CD14-positive monocyte (primary cell): ENCODE measurements at regions not wholly inside any gene's neighbourhood (a gene's known extent, or its start where the extent isn't known, plus 50 kb on each side); places are given as distances from the start of the nearest gene placed in this dataset.

ENCODE experiments used
- DNase-seq, 3 donors: peaks; one replicate each; pipeline ENCODE4 v3.0.0-alpha.2; 2011 to 2022
- H2AFZ ChIP-seq: 2 replicates; pipeline ENCODE4 v1.6.0; 2012; ENCODE audit warnings: mild to moderate bottlenecking, low read depth, low read length, inconsistent platforms; ENCODE audit not compliant: insufficient read depth, poor library complexity, severe bottlenecking
- H3K27ac ChIP-seq, 2 donors: 1 replicate in 1 of 2; 2 replicates in 1 of 2; pipeline ENCODE4 v1.5.1; 2012 to 2013; ENCODE audit warnings: low read length in 2 of 2, control low read depth in 1 of 2, inconsistent platforms in 1 of 2, low read depth in 1 of 2, mild to moderate bottlenecking in 1 of 2
- H3K27me3 ChIP-seq, 2 donors: one replicate each; pipeline versions ENCODE4 v1.6.0 to v1.6.1; 2011 to 2013; ENCODE audit warnings: low read length in 2 of 2; ENCODE audit not compliant: control insufficient read depth in 2 of 2, insufficient read depth in 2 of 2
- H3K36me3 ChIP-seq, 2 donors: replicated peaks in 1 of 2; 1 replicate in 1 of 2; 2 replicates in 1 of 2; pipeline versions ENCODE4 v1.5.1 to v1.6.1; 2012 to 2013; ENCODE audit warnings: low read length in 2 of 2, control low read depth in 1 of 2, inconsistent platforms in 1 of 2, mild to moderate bottlenecking in 1 of 2; ENCODE audit not compliant: insufficient read depth in 2 of 2, control insufficient read depth in 1 of 2
- H3K4me1 ChIP-seq, 2 donors: 1 replicate in 1 of 2; 2 replicates in 1 of 2; pipeline versions ENCODE4 v1.5.1 to v1.6.1; 2012 to 2013; ENCODE audit warnings: low read length in 2 of 2, control low read depth in 1 of 2, inconsistent platforms in 1 of 2, mild to moderate bottlenecking in 1 of 2, moderate library complexity in 1 of 2; ENCODE audit not compliant: insufficient read depth in 2 of 2, control insufficient read depth in 1 of 2
- H3K4me2 ChIP-seq: replicated peaks from 2 replicates; pipeline ENCODE3; 2012; ENCODE audit warnings: low read length, moderate library complexity, mild to moderate bottlenecking; ENCODE audit not compliant: poor library complexity, severe bottlenecking; ENCODE audit errors: extremely low read depth
- H3K4me3 ChIP-seq, 3 experiments: fragments of 200-600 bp in 1 of 3; sonication (generic) in 1 of 3; replicated peaks in 1 of 3; 1 replicate in 2 of 3; 2 replicates in 1 of 3; pipeline ENCODE4 v1.5.1; 2011 to 2013; ENCODE audit warnings: low read length in 3 of 3, mild to moderate bottlenecking in 3 of 3, control low read depth in 2 of 3, low read depth in 2 of 3, inconsistent platforms in 1 of 3, moderate library complexity in 1 of 3
- H3K79me2 ChIP-seq: 2 replicates; pipeline ENCODE4 v1.6.0; 2012; ENCODE audit warnings: mild to moderate bottlenecking, control low read depth, inconsistent platforms, low read length, moderate library complexity; ENCODE audit not compliant: insufficient read depth
- H3K9ac ChIP-seq: 2 replicates; pipeline ENCODE4 v1.6.0; 2017; ENCODE audit warnings: low read length, mild to moderate bottlenecking; ENCODE audit not compliant: insufficient read depth, poor library complexity, severe bottlenecking
- H3K9me3 ChIP-seq, 2 donors: replicated peaks in 1 of 2; 1 replicate in 1 of 2; 2 replicates in 1 of 2; pipeline versions ENCODE4 v1.5.1 to v1.6.1; 2012 to 2013; ENCODE audit warnings: low read length in 2 of 2, control low read depth in 1 of 2; ENCODE audit not compliant: control insufficient read depth in 1 of 2, insufficient read depth in 1 of 2
- H4K20me1 ChIP-seq: 2 replicates; pipeline ENCODE4 v1.6.0; 2012; ENCODE audit warnings: mild to moderate bottlenecking, low read length, control low read depth, moderate library complexity; ENCODE audit not compliant: insufficient read depth
- H3K27ac Mint-ChIP-seq, 7 donors: one replicate each; pipeline ENCODE4 v1.8.0; 2020; ENCODE audit warnings: mild to moderate bottlenecking in 7 of 7, mixed read lengths in 7 of 7, moderate library complexity in 6 of 7, inconsistent platforms in 2 of 7
- H3K27me3 Mint-ChIP-seq, 3 donors: one replicate each; pipeline ENCODE4 v1.8.0; 2021 to 2022; ENCODE audit warnings: low read depth in 3 of 3, mild to moderate bottlenecking in 3 of 3, mixed read lengths in 3 of 3, moderate library complexity in 3 of 3, inconsistent platforms in 1 of 3
- H3K36me3 Mint-ChIP-seq, 2 donors: one replicate each; pipeline ENCODE4 v1.8.0; 2020; ENCODE audit warnings: mixed read lengths in 2 of 2, inconsistent platforms in 1 of 2, mild to moderate bottlenecking in 1 of 2
- H3K4me1 Mint-ChIP-seq: one replicate; pipeline ENCODE4 v1.8.0; 2020; ENCODE audit warnings: mild to moderate bottlenecking, mixed read lengths
- H3K4me3 Mint-ChIP-seq, 2 donors: one replicate each; pipeline ENCODE4 v1.8.0; 2020; ENCODE audit warnings: mild to moderate bottlenecking in 2 of 2, mixed read lengths in 2 of 2, moderate library complexity in 1 of 2
- H3K9me3 Mint-ChIP-seq, 7 donors: one replicate each; pipeline ENCODE4 v1.8.0; 2020 to 2022; ENCODE audit warnings: mixed read lengths in 7 of 7, mild to moderate bottlenecking in 6 of 7, moderate library complexity in 6 of 7, inconsistent platforms in 2 of 7
- CTCF ChIP-seq: fragments of 200-600 bp; IDR thresholded peaks from one replicate; pipeline ENCODE4 v1.8.0; 2022; ENCODE audit warnings: antibody characterized with exemption, mild to moderate bottlenecking
- WGBS: methylation state at CpG from one replicate; pipeline ENCODE4 v1.1.5; 2013; ENCODE audit warnings: missing lambda C conversion rate; ENCODE audit not compliant: insufficient coverage; 5-methylcytosine and 5-hydroxymethylcytosine counted together
- intact Hi-C, 2 donors: fragments of 100-400 bp; cut with micrococcal nuclease; formaldehyde crosslinking; loops; one replicate each; pipeline versions ENCODE4 v1.15.0 to v1.15.1; 2023

GRCh38 chrX:13265111-13265510 is 54.7 kb downstream of the ATXN3L start:
- Histone ChIP-seq H3K27me3 (peaks cover 0 to 14% of the 10 kb centered on the region in 2 donors), H3K4me1 (no peaks in the 10 kb centered on the region), H3K36me3 (no peaks in the 10 kb centered on the region), H3K79me2 (no peaks in the 10 kb centered on the region), H3K9ac (no peak overlapping the region), H4K20me1 (no peaks in the 10 kb centered on the region), H3K27ac (no peak overlapping the region), H2AFZ (no peak overlapping the region), H3K4me3 (no peak overlapping the region), H3K4me2 (no peak overlapping the region), H3K9me3 (no peaks in the 10 kb centered on the region)
- H3K36me3 Mint-ChIP-seq, result no peaks in the 10 kb centered on the region
- no peak overlapping the region for H3K4me3 Mint-ChIP-seq
- DNase-seq, result no peak
- peaks cover 0 to 10% (median 2%) of the 10 kb centered on the region in 3 donors for H3K27me3 Mint-ChIP-seq
- no peaks in the 10 kb centered on the region for H3K4me1 Mint-ChIP-seq
- intact Hi-C loops, result no loop called here
- peaks cover 0 to 3% (median 0%) of the 10 kb centered on the region in 7 donors for H3K9me3 Mint-ChIP-seq
- TF ChIP-seq CTCF, result no peak
- no peak overlapping the region for H3K27ac Mint-ChIP-seq
- 100% methylated on average over 1 of the region's 1 CpG for WGBS

GRCh38 chrX:13263560-13264251 is 56.1 kb downstream of the ATXN3L start:
- peaks cover 0 to 3% (median 0%) of the 10 kb centered on the region in 7 donors for H3K9me3 Mint-ChIP-seq
- no peaks in the 10 kb centered on the region for H4K20me1 ChIP-seq
- H3K27me3 ChIP-seq, result peaks cover 0 to 14% of the 10 kb centered on the region in 2 donors
- H3K9me3 ChIP-seq, result no peaks in the 10 kb centered on the region
- H2AFZ ChIP-seq, result no peak overlapping the region
- no peak overlapping the region for H3K4me3 ChIP-seq
- no peak overlapping the region for H3K4me3 Mint-ChIP-seq
- no peak for DNase-seq
- H3K36me3 ChIP-seq, result no peaks in the 10 kb centered on the region
- no peaks in the 10 kb centered on the region for H3K4me1 ChIP-seq
- WGBS, result no CpG with 5 or more reads among the region's 6 CpGs
- intact Hi-C loops, result no loop called here
- no peak overlapping the region for H3K9ac ChIP-seq
- no peak for TF ChIP-seq CTCF
- no peak overlapping the region for H3K27ac Mint-ChIP-seq
- no peak overlapping the region for H3K4me2 ChIP-seq
- H3K36me3 Mint-ChIP-seq, result no peaks in the 10 kb centered on the region
- no peaks in the 10 kb centered on the region for H3K79me2 ChIP-seq
- H3K27ac ChIP-seq, result no peak overlapping the region
- H3K4me1 Mint-ChIP-seq, result no peaks in the 10 kb centered on the region
- peaks cover 0 to 12% (median 2%) of the 10 kb centered on the region in 3 donors for H3K27me3 Mint-ChIP-seq
